ENCODE measurements at regions not wholly inside any gene's neighbourhood (a gene's known extent, or its start where the extent isn't known, plus 50 kb on each side); places are given as distances from the start of the nearest gene placed in this dataset.
"Not testable (repeated sequence)": the region's sequence is repeated elsewhere in the genome, so short reads cannot be mapped to it uniquely, and the experiment has no call there.

GRCh38 chr4:96407225-96407624 lies 567.3 kb downstream of the PDHA2 start:
- Histone ChIP-seq H4K20me1 (ENCODE audit: insufficient read depth, low read length, poor library complexity, severe bottlenecking) (no peaks in the 10 kb centered on the region), H3F3A (ENCODE audit: low read depth) (no peaks in the 10 kb centered on the region), H3K9me3 (ENCODE audit: insufficient read depth, low read depth, low read length) (no peaks in the 10 kb centered on the region), H3K27me3 (ENCODE audit: insufficient read depth, low read length, poor library complexity, severe bottlenecking) (no peaks in the 10 kb centered on the region), H3K9me2 (replicated peaks; ENCODE audit: low read depth, low read length) (no peaks in the 10 kb centered on the region), H3K79me2 (ENCODE audit: insufficient read depth, low read length) (no peaks in the 10 kb centered on the region), H2AFZ (ENCODE audit: low read length) (no peak overlapping the region), H3K4me2 (ENCODE audit: low read depth, low read length, poor library complexity, severe bottlenecking) (no peak overlapping the region), H3K9ac (ENCODE audit: low read depth, low read length, poor library complexity, severe bottlenecking) (no peak overlapping the region), H3K4me1 (ENCODE audit: insufficient read depth, low read length, poor library complexity, severe bottlenecking) (no peaks in the 10 kb centered on the region), H3K4me3 (ENCODE audit: low read length, poor library complexity, severe bottlenecking) (no peak overlapping the region), H3K36me3 (ENCODE audit: insufficient read depth, low read length) (no peaks in the 10 kb centered on the region)
- TF ChIP-seq, protein P1, sequence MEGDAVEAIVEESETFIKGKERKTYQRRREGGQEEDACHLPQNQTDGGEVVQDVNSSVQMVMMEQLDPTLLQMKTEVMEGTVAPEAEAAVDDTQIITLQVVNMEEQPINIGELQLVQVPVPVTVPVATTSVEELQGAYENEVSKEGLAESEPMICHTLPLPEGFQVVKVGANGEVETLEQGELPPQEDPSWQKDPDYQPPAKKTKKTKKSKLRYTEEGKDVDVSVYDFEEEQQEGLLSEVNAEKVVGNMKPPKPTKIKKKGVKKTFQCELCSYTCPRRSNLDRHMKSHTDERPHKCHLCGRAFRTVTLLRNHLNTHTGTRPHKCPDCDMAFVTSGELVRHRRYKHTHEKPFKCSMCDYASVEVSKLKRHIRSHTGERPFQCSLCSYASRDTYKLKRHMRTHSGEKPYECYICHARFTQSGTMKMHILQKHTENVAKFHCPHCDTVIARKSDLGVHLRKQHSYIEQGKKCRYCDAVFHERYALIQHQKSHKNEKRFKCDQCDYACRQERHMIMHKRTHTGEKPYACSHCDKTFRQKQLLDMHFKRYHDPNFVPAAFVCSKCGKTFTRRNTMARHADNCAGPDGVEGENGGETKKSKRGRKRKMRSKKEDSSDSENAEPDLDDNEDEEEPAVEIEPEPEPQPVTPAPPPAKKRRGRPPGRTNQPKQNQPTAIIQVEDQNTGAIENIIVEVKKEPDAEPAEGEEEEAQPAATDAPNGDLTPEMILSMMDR (conservative IDR thresholded peaks at IDR 0.05; ENCODE audit: low read length), result no peak
- TF ChIP-seq EZH2phosphoT487 (IDR thresholded peaks at IDR 0.05; ENCODE audit: borderline replicate concordance), result no peak

- no peaks in the 10 kb centered on the region for H3F3A ChIP-seq (ENCODE audit: low read depth)
- no peak overlapping the region for H3K9ac ChIP-seq (ENCODE audit: low read depth, low read length, poor library complexity, severe bottlenecking)
- H3K9me2 ChIP-seq (replicated peaks; ENCODE audit: low read depth, low read length), result no peaks in the 10 kb centered on the region
- no peaks in the 10 kb centered on the region for H3K27me3 ChIP-seq (ENCODE audit: insufficient read depth, low read length, poor library complexity, severe bottlenecking)
- H3K79me2 ChIP-seq (ENCODE audit: insufficient read depth, low read length), result no peaks in the 10 kb centered on the region
- no peak overlapping the region for H3K4me3 ChIP-seq (ENCODE audit: low read length, poor library complexity, severe bottlenecking)
- no peaks in the 10 kb centered on the region for H4K20me1 ChIP-seq (ENCODE audit: insufficient read depth, low read length, poor library complexity, severe bottlenecking)
- H3K36me3 ChIP-seq (ENCODE audit: insufficient read depth, low read length), result no peaks in the 10 kb centered on the region
- H3K4me1 ChIP-seq (ENCODE audit: insufficient read depth, low read length, poor library complexity, severe bottlenecking), result no peaks in the 10 kb centered on the region
- TF ChIP-seq, protein P1 (conservative IDR thresholded peaks at IDR 0.05; ENCODE audit: low read length), result no peak
- TF ChIP-seq EZH2phosphoT487 (IDR thresholded peaks at IDR 0.05; ENCODE audit: borderline replicate concordance), result no peak
- no peaks in the 10 kb centered on the region for H3K9me3 ChIP-seq (ENCODE audit: insufficient read depth, low read depth, low read length)
- H2AFZ ChIP-seq (ENCODE audit: low read length), result no peak overlapping the region
- no peak overlapping the region for H3K4me2 ChIP-seq (ENCODE audit: low read depth, low read length, poor library complexity, severe bottlenecking)
Observed at GRCh38 chr4:96407738-96408463, 568.0 kb downstream of the PDHA2 start.

DNA sequence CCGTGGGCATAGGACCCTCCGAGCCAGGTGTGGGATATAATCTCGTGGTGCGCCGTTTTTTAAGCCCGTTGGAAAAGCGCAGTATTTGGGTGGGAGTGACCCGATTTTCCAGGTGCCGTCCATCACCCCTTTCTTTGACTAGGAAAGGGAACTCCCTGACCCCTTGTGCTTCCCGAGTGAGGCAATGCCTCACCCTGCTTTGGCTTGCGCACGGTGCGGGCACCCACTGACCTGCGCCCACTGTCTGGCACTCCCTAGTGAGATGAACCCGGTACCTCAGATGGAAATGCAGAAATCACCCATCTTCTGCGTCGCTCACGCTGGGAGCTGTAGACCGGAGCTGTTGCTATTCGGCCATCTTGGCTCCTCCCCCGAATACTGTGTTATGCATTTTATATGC lies 575.0 kb downstream of the PDHA2 start:
- H3K4me2 ChIP-seq (ENCODE audit: low read depth, low read length, poor library complexity, severe bottlenecking); H3K9me2 ChIP-seq (replicated peaks; ENCODE audit: low read depth, low read length); H3K36me3 ChIP-seq (ENCODE audit: insufficient read depth, low read length); H4K20me1 ChIP-seq (ENCODE audit: insufficient read depth, low read length, poor library complexity, severe bottlenecking); H3F3A ChIP-seq (ENCODE audit: low read depth); H3K4me3 ChIP-seq (ENCODE audit: low read length, poor library complexity, severe bottlenecking); H3K27me3 ChIP-seq (ENCODE audit: insufficient read depth, low read length, poor library complexity, severe bottlenecking); H3K9me3 ChIP-seq (ENCODE audit: insufficient read depth, low read depth, low read length); H2AFZ ChIP-seq (ENCODE audit: low read length); H3K9ac ChIP-seq (ENCODE audit: low read depth, low read length, poor library complexity, severe bottlenecking); H3K4me1 ChIP-seq (ENCODE audit: insufficient read depth, low read length, poor library complexity, severe bottlenecking); H3K79me2 ChIP-seq (ENCODE audit: insufficient read depth, low read length): not testable (repeated sequence)

- Histone ChIP-seq H3K9me3 (ENCODE audit: insufficient read depth, low read depth, low read length) (no peaks in the 10 kb centered on the region), H2AFZ (ENCODE audit: low read length) (no peak overlapping the region), H3F3A (ENCODE audit: low read depth) (no peaks in the 10 kb centered on the region), H3K4me3 (ENCODE audit: low read length, poor library complexity, severe bottlenecking) (no peak overlapping the region), H3K4me1 (ENCODE audit: insufficient read depth, low read length, poor library complexity, severe bottlenecking) (no peaks in the 10 kb centered on the region), H3K36me3 (ENCODE audit: insufficient read depth, low read length) (no peaks in the 10 kb centered on the region), H3K9me2 (replicated peaks; ENCODE audit: low read depth, low read length) (no peaks in the 10 kb centered on the region), H3K4me2 (ENCODE audit: low read depth, low read length, poor library complexity, severe bottlenecking) (no peak overlapping the region), H3K79me2 (ENCODE audit: insufficient read depth, low read length) (no peaks in the 10 kb centered on the region), H3K27me3 (ENCODE audit: insufficient read depth, low read length, poor library complexity, severe bottlenecking) (no peaks in the 10 kb centered on the region), H4K20me1 (ENCODE audit: insufficient read depth, low read length, poor library complexity, severe bottlenecking) (no peaks in the 10 kb centered on the region), H3K9ac (ENCODE audit: low read depth, low read length, poor library complexity, severe bottlenecking) (no peak overlapping the region)
- TF ChIP-seq EZH2phosphoT487 (IDR thresholded peaks at IDR 0.05; ENCODE audit: borderline replicate concordance), result no peak
Observed at GRCh38 chr4:96429657-96430056, 589.8 kb downstream of the PDHA2 start.
